GM19372 (cell line): ENCODE measurements at regions not wholly inside any gene's neighbourhood (a gene's known extent, or its start where the extent isn't known, plus 50 kb on each side); places are given as distances from the start of the nearest gene placed in this dataset.

ENCODE experiments used
- ATAC-seq: cut with Tn5 transposase; IDR thresholded peaks from one replicate; pipeline ENCODE4 v1.9.1; 2021; ENCODE audit warnings: mild to moderate bottlenecking, low read depth, moderate library complexity; ENCODE audit not compliant: unreplicated experiment

DNA sequence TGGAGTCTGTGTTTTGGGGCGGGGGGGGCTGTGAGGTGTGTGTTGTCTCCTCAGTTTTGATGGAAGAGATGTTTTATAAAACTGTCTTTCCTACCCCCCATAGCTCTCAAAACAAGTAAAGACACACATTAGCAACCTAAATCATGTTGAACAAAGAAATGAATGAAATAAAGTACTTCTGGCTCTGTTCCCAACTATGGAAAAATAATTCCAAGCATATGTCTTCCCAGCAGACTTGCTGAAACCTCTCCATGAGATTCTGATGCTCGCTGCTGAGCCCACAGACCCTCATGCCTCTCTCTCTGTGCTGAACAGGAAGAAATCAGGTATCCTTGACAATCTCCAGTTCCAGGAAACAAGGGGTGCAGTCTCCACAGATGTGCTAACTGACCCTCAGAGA lies 226.7 kb upstream of the KLHL29 start:
- ATAC-seq = no peak

DNA sequence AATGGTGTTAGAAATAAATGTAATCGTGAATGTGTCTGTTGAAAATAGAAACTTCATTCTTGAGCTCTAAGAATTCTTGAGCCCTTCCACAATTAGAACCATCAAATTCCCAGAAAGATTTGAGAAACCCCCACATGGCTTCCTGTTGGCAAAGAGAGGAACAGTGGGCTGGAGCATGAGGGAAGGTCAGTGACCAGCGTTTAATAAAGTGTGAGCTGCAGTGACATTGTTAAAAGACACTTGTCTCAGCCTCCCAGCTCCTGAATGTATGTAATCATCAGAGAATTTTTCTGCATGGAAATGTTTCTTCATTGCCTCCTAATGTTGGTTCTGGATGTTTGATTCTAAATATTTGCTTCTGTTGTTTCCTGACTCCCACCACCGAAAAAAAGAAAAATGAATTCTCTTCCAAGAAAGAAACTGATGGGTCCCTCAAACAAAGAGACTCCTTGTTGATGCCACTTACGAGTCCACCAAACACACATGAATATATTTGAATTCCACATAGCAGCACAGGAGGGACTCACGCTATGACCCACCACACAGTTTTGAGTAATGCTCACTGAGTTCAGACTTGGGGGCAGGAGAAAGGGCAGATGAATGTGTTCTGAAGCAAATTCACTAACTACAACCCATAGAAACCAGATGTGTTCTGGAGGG lies 225.1 kb upstream of the KLHL29 start:
- no peak for ATAC-seq

DNA sequence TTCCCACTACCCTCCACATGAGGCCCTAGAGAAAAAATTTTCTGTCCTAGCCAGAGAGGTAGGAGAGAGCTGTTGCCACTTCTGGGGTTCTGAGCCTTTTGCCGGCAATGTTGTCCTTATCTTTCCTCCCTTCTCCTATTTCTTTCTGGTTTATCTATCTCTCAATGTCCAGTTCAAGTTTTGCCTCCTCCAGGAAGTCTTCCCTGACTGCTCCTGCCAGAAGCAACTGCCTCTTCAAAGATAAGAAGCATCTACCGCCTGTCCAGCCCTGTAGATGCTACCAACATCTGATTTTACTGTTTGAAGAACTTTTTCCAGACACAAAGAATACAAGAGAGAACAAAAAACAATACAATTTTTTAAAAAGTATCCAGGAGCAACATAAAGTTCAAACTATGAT lies 220.8 kb upstream of the KLHL29 start:
- no peak for ATAC-seq

DNA sequence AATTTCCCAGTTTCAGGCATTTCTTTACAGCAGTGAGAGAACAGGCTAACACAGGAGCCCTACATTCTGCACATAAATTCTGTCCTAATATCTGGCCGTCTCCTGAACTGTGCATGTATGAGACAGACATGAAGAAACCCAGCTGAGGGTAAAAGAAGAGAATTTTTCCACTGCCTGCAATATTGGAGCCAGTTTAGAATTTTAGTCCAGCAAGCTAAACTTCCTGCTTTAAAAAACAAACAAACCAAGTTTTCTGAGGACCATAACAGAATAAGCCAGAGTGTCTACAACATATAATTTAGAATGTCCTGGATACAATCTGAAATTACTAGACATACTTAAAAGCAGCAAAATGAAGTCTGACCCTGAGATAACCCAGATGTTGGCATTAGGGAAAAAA lies 215.1 kb upstream of the KLHL29 start:
- ATAC-seq = no peak

DNA sequence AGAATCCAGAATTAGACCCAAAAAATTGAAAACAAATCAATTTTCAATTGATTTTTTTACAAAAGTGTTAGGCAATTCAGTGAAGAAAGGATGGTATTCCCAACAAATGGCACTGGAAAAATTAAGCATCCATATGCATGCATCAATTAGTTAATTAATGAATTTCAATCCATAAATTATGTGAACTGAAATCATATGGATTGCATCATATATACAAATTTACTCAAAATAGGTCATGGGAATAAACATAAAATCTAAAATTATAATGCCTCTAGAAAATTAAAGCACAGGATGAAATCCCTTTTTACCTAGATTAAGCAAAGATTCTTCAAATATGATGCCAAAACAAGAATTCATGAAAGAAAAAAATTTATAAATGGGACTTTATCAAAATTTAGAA lies 213.9 kb upstream of the KLHL29 start:
- ATAC-seq = no peak

DNA sequence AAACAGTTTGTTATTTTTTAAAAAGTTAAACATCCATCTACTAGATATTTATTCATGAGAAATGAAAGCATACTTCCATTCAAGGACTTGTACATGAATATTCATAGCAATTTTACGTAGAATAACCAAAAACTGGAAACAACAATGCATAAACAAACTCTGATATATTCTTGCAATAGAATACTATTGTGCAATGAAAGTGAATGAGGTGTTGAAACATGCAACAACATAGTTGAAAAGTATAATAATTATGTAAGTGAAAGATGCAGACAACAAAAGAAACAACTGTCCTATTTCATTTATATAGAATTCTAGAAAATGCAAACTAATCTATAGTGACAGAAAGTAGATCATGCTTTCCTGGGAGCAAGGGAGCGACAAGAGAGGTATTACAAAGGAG lies 206.6 kb upstream of the KLHL29 start:
- ATAC-seq = no peak

DNA sequence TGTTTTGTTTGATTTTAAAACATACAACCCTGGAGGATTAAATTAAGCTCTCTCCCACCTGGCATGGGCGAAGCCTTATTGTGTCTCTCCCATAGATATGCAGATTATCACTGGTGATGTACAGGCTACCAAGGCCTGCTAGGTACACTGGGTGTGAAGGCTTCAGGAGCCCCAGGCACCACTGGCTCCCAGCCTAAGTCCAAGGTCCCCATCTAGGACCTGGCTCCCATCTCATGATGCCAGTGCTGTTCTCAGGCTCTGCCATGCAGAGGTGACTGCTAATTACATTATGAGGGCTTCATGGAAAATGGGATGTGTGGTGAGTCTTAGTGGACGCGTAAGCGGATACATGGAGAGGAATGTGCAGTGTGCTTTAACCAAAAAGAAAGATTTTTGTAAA lies 201.2 kb upstream of the KLHL29 start:
- ATAC-seq = no peak

DNA sequence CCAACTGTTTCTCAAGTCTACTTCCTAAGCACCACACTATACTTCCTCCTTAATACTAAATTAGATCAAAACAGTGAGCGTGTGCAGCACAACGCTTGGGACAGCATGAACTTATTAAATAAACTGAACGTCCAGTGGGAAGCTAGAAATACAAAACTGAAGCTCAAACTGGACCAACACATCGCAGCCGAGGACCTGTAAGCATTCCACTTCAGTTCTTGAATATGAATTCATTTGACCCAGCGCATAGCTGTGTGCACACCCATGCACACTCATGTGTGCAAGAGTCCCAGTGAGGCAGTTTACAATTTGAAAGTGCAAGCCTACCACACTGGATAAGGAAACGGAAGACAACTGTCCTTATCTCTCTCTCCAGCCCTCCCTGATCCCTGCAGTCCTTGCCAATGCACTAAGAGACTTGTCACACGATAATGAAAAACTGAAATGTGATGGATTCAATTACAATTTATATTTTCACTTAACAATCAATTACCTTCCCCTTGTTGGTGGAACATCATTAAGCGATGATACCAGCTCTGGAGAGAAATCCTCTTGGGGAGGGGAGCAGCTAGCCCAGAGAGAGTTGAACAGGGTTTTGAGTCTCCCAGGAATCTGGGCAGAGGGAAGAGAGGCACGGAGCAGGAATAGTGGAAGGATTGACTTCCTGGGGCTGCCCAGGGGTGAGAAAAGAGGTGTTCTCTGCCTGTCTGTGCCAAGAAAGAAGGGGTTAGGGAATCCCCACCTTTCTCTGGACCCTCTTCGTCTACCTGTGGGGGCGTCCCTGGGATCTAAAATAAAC lies 186.5 kb upstream of the KLHL29 start:
- no peak for ATAC-seq

DNA sequence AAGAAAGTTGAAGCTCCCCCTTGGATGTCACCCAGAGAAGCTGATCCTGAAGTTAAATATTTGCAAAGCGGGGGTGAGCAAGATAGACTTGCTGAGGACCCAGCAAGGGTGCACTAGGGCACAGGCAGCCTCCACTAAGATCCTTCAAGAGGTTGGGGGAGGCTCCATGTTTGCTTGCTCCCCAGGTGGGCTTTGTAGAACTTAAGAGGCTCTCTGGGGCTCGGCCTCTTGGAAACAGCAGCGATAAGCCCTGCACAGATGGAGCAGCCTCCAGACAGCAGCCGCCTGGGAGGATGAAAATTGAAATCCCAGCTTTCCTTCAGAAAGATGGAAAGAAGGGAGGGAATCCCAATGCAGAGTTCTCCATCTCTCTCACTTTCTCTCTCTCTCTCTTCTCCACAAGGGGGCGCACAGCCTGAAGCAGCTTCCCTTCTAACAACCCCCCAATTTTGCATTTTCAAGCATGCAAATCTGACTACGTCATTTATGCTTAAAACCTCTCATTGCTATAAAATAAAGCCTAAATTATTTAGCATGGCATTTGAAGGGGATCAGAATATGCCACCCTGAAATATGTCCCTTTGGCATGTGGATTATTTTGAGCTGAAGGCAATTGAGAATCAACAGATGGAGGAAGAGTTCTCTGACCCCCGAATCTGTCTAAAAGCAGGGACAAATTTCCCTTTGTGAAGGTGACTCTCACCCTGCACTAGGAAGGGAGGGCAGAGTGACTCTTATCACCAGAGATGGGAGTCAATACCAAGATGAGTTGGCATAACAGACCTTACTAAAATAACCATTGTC lies 185.7 kb upstream of the KLHL29 start:
- ATAC-seq = no peak

DNA sequence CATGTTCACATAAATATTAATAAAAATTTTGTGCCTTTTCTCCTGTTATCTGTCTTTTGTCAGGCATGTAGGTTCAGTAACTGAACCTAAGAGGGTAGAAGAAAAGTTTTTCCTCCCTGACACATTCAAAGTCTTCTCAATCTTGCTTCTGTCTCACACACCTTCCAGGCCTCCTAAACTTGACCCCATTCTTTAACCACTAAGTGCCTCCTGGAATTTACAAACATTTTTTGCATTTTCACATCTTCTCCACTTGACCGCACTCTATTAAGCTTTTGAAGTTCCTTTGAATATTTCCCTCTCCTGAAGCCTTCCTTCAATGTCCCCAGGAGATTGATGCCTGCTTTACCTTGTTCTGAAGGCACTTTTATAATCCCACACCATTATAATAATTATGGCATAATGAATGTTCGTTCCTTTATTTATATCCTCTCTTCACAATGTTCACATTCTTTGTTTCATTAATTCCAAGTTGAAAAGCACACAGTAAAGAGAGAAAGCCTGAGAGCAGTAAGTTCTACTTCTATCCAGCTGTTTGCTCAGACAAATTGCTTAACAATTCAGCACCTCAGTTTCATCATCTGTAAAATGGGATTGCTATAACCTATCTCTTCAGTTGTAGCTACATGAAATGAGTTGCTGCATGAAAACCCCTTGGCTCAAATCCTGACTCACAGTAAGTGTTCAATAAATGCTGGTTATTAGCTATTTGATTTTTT lies 184.8 kb upstream of the KLHL29 start:
- no peak for ATAC-seq

DNA sequence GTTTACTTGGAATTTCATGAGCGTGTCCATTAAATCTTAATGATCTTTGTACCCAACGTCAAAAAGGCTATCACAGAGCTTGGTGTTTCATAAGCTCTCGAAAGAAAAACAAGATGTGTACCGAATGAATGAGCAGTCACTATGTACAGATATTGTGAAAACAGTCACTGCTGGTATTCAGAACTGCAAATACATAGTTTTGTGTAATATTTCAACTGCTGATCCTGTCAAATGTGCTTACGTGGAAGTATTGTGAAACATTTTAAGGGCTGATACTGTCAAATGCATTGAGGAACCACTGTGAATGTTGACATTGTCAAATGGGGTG lies 184.2 kb upstream of the KLHL29 start:
- no peak for ATAC-seq

DNA sequence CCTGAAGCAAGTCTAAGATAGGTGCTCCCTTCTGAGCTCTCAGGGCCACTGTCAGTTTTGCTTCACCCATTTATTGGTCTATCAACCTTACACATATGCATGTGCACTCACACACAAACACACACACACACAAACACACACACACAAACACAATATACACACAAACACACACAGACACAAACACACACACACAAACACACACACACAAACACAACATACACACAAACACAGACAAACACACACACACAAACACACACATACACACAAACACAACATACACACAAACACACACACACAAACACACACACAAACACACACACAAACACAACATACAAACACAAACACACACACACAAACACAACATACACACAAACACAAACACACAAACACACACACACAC lies 181.6 kb upstream of the KLHL29 start:
- no peak for ATAC-seq

DNA sequence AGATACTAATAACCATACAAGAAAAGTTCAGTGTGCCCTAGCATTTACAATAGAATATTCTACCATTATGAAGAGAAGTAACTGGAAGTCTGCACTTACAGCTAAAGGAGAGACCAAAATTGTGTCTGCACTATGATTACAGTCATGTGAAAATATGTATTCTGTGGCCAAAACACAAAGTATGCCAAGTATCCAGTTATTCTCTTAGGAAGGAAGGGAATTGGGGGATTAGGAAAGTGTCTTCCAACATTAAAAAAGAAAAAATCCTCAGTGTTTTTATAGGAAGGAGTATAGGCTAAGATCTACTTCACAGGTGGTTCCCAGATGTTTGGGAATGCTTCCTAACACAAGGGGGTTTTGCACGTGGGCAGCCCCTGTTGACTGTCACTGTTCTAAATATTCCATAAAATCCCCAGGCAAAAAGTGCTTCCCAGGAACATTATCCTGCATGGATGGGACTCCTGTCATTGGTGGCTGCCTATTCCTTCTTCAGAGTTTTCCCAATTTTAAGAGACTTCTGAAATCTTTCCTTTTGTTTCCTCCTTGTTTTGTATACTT lies 180.2 kb upstream of the KLHL29 start:
- ATAC-seq = no peak

DNA sequence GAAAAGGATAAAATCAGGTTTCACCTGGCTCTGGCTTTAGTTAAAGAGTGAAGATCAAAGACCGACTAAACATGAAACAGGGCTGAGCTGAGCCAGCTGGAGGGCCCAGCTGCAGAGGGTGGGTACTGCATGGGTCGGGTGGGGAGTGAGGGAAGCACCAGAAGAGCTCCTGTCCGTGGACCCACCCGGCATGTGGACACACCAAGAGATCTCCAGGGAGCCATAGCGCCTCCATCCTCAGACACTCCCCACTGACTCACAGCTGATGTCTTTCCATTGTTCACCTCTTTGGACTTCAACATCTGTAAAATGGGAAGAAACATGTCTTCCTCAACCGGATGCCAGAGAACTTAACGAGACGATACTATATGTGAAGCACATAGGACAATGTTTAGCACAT lies 178.3 kb upstream of the KLHL29 start:
- ATAC-seq = no peak

DNA sequence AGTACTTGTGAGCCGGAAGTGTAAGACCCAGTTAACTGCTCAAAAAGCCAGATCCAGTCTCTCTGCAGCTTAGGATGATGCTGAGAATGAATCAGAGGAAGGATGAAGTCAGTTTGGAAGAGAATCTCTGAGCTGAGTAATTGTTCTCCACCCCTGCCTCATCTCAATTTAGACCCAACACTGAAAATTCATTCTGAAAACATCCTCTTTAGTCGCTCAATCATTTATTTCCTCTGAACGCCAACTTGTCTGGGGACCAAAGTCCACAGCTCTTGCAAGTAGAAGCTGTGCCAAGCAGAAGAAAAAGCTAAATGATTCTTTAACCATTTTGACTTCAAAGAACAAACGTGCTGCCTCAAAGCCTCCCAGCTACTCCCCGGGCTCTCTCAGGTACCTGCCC lies 177.1 kb upstream of the KLHL29 start:
- ATAC-seq = no peak

DNA sequence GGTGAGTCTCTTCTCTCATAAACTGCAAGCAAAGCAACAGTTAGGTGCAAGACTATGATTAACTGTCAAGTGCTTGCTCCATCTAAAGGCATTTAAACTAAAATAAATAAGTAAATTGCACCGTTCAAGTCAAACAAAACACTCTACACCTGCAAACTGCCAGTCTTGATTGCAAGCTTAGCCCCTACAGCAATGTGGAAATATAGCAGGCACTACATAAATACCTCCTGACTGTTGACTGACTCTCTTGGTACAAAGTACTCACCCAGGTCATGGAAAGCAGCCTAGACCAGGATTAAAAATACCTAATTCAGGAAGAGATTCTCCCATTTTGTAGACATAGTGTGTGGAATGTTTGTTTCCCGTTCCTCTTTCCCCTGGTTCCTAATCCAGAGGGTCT lies 176.6 kb upstream of the KLHL29 start:
- no peak for ATAC-seq

DNA sequence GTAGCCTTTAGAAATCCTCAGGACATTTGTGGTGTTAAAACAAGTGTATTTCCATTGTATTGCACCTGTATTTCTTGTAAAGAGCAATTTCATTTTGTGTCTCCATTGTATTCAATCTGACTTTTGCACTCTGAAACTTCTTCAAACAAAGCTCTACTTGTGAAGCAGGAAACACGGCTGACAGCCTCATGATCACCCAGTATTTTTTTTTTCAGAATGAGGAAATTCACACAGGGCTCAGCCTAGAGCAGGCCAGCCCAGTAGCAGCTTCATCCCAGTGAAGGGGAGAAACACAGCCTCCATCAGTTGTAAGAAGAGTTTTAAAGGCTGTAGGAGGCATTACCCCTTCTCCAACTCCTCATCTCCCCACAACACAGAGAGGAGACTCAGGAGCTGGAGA lies 175.9 kb upstream of the KLHL29 start:
- ATAC-seq = no peak

DNA sequence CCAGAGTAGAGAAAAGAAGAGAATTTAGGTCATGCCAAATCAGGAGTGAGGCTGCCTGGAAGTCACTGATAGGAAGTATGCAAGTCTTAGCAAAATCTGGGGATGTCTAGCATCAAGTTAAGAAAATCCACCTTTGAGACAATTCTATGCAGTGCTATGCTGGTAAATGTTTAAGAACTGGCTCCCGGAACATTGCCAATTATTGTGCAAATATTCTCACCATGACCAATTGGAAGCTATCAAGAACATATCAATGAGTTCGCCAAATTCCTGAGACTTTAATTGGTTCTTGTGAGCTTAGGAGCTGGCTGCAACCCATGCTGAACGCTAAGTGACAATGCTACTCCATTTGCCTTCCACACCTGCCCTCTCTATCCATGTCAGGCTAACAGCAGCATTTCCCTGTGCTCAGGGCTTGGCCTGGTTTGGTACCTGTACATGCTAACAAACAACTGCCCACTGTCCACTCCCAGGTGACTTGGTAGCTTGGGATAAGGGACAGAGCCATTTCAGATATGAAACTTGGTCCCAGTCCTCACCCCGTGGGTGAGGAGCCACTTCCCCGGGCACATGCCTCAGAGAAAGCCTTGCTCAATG lies 172.9 kb upstream of the KLHL29 start:
- no peak for ATAC-seq

DNA sequence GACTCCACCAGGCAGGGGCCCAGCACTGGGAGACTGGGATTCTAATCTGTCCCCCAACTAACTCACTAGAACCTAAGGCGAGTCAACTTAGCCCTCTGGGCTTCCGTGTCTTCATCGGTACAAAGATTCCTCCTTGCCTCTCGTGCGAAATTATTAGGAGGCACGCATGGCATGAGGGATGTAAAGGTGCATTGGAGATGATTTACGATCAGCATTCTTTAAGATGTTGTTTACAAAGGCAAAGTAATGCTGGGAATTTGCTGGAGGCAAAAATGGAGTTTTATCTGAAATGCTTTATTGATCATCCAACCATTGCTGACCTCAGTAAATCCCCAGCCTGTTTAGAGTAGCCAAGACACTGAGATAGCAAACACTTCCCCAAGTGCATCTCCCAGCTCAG lies 171.8 kb upstream of the KLHL29 start:
- ATAC-seq = no peak

DNA sequence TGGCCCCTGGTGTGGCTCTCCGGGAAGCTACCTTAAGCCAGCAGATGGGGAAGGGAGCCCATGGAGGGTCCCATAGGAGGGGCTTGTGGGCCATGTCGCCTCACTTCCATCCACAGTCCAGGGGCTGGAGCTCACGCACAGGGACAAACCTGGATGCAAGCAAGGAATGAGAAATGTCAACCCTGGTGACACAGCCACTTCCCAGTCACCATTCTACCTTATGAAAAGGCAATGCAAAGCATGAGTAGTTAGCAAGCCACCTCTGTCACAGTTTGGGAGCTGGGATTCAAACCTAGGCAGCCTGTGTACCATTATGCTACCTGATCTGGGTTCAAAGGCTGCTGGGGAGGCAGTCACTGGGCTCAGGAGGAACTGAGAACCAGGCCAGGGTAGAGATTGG lies 170.0 kb upstream of the KLHL29 start:
- no peak for ATAC-seq
